Colonic mucosa (tissue), 4 donors: ENCODE measurements at regions not wholly inside any gene's neighbourhood (a gene's known extent, or its start where the extent isn't known, plus 50 kb on each side); places are given as distances from the start of the nearest gene placed in this dataset.

Experiments
- DNase-seq: peaks from one replicate; pipeline ENCODE4 v3.0.0-alpha.2; 2020
- H3K27ac ChIP-seq: fragments of 200-600 bp; one replicate; pipeline ENCODE4 v1.8.0; 2021
- H3K27me3 ChIP-seq: fragments of 200-600 bp; one replicate; pipeline ENCODE4 v1.8.0; 2021
- H3K36me3 ChIP-seq: fragments of 200-600 bp; one replicate; pipeline ENCODE4 v1.8.0; 2021
- H3K4me1 ChIP-seq: fragments of 200-600 bp; one replicate; pipeline ENCODE4 v1.8.0; 2021; ENCODE audit warnings: mild to moderate bottlenecking
- H3K4me3 ChIP-seq: fragments of 200-600 bp; one replicate; pipeline ENCODE4 v1.8.0; 2021
- H3K9ac ChIP-seq, 2 donors: one replicate each; pipeline ENCODE4 v1.7.0; 2013; ENCODE audit warnings: control low read depth in 2 of 2, low read depth in 2 of 2, low read length in 2 of 2
- H3K9me3 ChIP-seq: fragments of 200-600 bp; one replicate; pipeline ENCODE4 v1.8.0; 2021
- CTCF ChIP-seq: fragments of 200-600 bp; IDR thresholded peaks from one replicate; pipeline ENCODE4 v1.8.0; 2022; ENCODE audit warnings: antibody characterized with exemption, mild to moderate bottlenecking
- intact Hi-C: fragments of 100-400 bp; cut with DNase I; formaldehyde crosslinking; loops from one replicate; pipeline ENCODE4 v1.14.1; 2022
- donor health status: healthy.
- donor health status: DM: no; HTN: no; CAD: no.
- donor health status: DM: no; HTN: no; CAD: no.

- Histone ChIP-seq H3K4me1 (peaks cover 8% of the 10 kb centered on the region), H3K36me3 (no peaks in the 10 kb centered on the region), H3K9me3 (no peaks in the 10 kb centered on the region), H3K27ac (no peak overlapping the region), H3K4me3 (no peak overlapping the region), H3K27me3 (no peaks in the 10 kb centered on the region), H3K9ac (no peak overlapping the region)
- intact Hi-C loops = loop anchor here (10.0 kb wide), 1 partner anchor 207 kb away; the partner anchor contains the start of gene INHBB
- DNase-seq = no peak
- no peak for TF ChIP-seq CTCF
Measured at GRCh38 chr2:120552079-120552478, 183.6 kb upstream of the GLI2 start.

- Histone ChIP-seq H3K4me1 (peaks cover 8% of the 10 kb centered on the region), H3K9me3 (no peaks in the 10 kb centered on the region), H3K4me3 (no peak overlapping the region), H3K9ac (no peak overlapping the region), H3K27ac (no peak overlapping the region), H3K27me3 (no peaks in the 10 kb centered on the region), H3K36me3 (no peaks in the 10 kb centered on the region)
- peak; percentile 87 for DNase-seq
- intact Hi-C loops = loop anchor here (10.0 kb wide), 1 partner anchor 208 kb away; the partner anchor contains the start of gene INHBB
- peak; percentile 42 for TF ChIP-seq CTCF
Measured at GRCh38 chr2:120552800-120553481, 182.7 kb upstream of the GLI2 start.

- intact Hi-C loops = loop anchor here (10.0 kb wide), 1 partner anchor 210 kb away; the partner anchor contains the start of gene INHBB
- TF ChIP-seq CTCF = no peak
- no peaks in the 10 kb centered on the region for H3K9me3 ChIP-seq
Measured at GRCh38 chr2:120554625-120555032, 181.0 kb upstream of the GLI2 start.

GRCh38 chr2:120555092-120555491 lies 180.6 kb upstream of the GLI2 start:
- Histone ChIP-seq H3K27ac (no peak overlapping the region), H3K9me3 (no peaks in the 10 kb centered on the region), H3K4me3 (no peak overlapping the region), H3K4me1 (peaks cover 8% of the 10 kb centered on the region), H3K9ac (no peak overlapping the region), H3K27me3 (no peaks in the 10 kb centered on the region), H3K36me3 (no peaks in the 10 kb centered on the region)
- no peak for TF ChIP-seq CTCF
- no peak for DNase-seq
- intact Hi-C loops = loop anchor here (10.0 kb wide), 1 partner anchor 210 kb away; the partner anchor contains the start of gene INHBB

More at GRCh38 chr2:120554625-120555032, 181.0 kb upstream of the GLI2 start:
- DNase-seq = no peak
- Histone ChIP-seq H3K4me3 (no peak overlapping the region), H3K9ac (no peak overlapping the region), H3K27me3 (no peaks in the 10 kb centered on the region), H3K27ac (no peak overlapping the region), H3K4me1 (peaks cover 8% of the 10 kb centered on the region), H3K36me3 (no peaks in the 10 kb centered on the region)

GRCh38 chr2:120556911-120557310 lies 178.8 kb upstream of the GLI2 start:
- Histone ChIP-seq H3K9ac (no peak overlapping the region), H3K9me3 (no peaks in the 10 kb centered on the region), H3K27me3 (no peaks in the 10 kb centered on the region), H3K4me1 (peaks cover 8% of the 10 kb centered on the region), H3K36me3 (no peaks in the 10 kb centered on the region), H3K27ac (no peak overlapping the region), H3K4me3 (no peak overlapping the region)
- no peak for TF ChIP-seq CTCF
- DNase-seq = no peak
- intact Hi-C loops = loop anchor here (10.0 kb wide), 1 partner anchor 212 kb away; the partner anchor contains the start of gene INHBB
